ENCODE measurements at regions not wholly inside any gene's neighbourhood (a gene's known extent, or its start where the extent isn't known, plus 50 kb on each side); places are given as distances from the start of the nearest gene placed in this dataset.

DNA sequence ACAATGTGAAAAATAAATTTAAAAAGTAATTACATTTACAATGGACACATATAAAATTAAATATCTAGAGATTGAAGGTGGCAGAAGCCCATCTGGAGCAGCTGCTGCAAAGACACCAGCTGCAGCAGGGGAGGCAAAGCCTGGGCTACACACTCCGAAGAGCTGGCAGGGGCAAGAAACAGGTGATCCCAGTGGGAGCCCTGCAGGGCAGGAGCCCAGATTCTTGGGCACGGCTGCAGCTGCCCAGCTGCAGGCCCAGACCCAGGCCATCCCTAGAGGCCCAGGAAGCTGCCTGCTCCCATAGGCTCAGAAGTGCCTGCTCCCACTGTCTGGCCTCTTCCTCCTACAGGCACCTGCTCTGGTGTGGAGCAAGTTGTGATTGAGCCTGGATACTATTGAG, 1547.9 kb upstream of the SPRY2 start:
- TF ChIP-seq, protein P1, sequence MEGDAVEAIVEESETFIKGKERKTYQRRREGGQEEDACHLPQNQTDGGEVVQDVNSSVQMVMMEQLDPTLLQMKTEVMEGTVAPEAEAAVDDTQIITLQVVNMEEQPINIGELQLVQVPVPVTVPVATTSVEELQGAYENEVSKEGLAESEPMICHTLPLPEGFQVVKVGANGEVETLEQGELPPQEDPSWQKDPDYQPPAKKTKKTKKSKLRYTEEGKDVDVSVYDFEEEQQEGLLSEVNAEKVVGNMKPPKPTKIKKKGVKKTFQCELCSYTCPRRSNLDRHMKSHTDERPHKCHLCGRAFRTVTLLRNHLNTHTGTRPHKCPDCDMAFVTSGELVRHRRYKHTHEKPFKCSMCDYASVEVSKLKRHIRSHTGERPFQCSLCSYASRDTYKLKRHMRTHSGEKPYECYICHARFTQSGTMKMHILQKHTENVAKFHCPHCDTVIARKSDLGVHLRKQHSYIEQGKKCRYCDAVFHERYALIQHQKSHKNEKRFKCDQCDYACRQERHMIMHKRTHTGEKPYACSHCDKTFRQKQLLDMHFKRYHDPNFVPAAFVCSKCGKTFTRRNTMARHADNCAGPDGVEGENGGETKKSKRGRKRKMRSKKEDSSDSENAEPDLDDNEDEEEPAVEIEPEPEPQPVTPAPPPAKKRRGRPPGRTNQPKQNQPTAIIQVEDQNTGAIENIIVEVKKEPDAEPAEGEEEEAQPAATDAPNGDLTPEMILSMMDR (IDR thresholded peaks at IDR 0.05 in 2 of 3, conservative IDR thresholded peaks at IDR 0.05 in 1 of 3; ENCODE audit: control insufficient read depth in 2 of 3, extremely low read depth in 1 of 3, insufficient read depth in 1 of 3, low read depth in 3 of 3, low read length in 3 of 3), result no peak
- TF ChIP-seq SMARCA5 (IDR thresholded peaks at IDR 0.05), result no peak
- TF ChIP-seq POLR2A (IDR thresholded peaks at IDR 0.05; ENCODE audit: low read depth, low read length), result no peak
- TF ChIP-seq HDAC6 (IDR thresholded peaks at IDR 0.05; ENCODE audit: unreplicated experiment), result no peak
- TF ChIP-seq EP300 (IDR thresholded peaks at IDR 0.05; ENCODE audit: borderline replicate concordance in 1 of 2, control insufficient read depth in 1 of 2, low read depth in 2 of 2, low read length in 2 of 2), result no peak
- no peak for TF ChIP-seq FOS (IDR thresholded peaks at IDR 0.05; ENCODE audit: borderline replicate concordance, extremely low read depth, insufficient read length)
- TF ChIP-seq SP1 (IDR thresholded peaks at IDR 0.05; ENCODE audit: low read depth, low read length), result no peak
- TF ChIP-seq POLR2AphosphoS5 (IDR thresholded peaks at IDR 0.05; ENCODE audit: low read length), result no peak
- TF ChIP-seq E4F1 (IDR thresholded peaks at IDR 0.05; ENCODE audit: borderline replicate concordance, partially characterized antibody), result no peak
- TF ChIP-seq, protein P2, sequence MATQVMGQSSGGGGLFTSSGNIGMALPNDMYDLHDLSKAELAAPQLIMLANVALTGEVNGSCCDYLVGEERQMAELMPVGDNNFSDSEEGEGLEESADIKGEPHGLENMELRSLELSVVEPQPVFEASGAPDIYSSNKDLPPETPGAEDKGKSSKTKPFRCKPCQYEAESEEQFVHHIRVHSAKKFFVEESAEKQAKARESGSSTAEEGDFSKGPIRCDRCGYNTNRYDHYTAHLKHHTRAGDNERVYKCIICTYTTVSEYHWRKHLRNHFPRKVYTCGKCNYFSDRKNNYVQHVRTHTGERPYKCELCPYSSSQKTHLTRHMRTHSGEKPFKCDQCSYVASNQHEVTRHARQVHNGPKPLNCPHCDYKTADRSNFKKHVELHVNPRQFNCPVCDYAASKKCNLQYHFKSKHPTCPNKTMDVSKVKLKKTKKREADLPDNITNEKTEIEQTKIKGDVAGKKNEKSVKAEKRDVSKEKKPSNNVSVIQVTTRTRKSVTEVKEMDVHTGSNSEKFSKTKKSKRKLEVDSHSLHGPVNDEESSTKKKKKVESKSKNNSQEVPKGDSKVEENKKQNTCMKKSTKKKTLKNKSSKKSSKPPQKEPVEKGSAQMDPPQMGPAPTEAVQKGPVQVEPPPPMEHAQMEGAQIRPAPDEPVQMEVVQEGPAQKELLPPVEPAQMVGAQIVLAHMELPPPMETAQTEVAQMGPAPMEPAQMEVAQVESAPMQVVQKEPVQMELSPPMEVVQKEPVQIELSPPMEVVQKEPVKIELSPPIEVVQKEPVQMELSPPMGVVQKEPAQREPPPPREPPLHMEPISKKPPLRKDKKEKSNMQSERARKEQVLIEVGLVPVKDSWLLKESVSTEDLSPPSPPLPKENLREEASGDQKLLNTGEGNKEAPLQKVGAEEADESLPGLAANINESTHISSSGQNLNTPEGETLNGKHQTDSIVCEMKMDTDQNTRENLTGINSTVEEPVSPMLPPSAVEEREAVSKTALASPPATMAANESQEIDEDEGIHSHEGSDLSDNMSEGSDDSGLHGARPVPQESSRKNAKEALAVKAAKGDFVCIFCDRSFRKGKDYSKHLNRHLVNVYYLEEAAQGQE (IDR thresholded peaks at IDR 0.05; ENCODE audit: low read depth, low read length), result no peak
- no peak for TF ChIP-seq IRF4 (IDR thresholded peaks at IDR 0.05; ENCODE audit: low read depth, low read length)
- TF ChIP-seq GABPA (IDR thresholded peaks at IDR 0.05; ENCODE audit: low read depth), result no peak

Data from GM12878 (cell line).